ENCODE measurements at regions not wholly inside any gene's neighbourhood (a gene's known extent, or its start where the extent isn't known, plus 50 kb on each side); places are given as distances from the start of the nearest gene placed in this dataset.

- DNase-seq (ENCODE audit: low spot score): no peak
- intact Hi-C loops (cut with DNase I): no loop called here
Observed at GRCh38 chr11:79906164-79906563, 465.3 kb upstream of the TENM4 start.

- intact Hi-C loops (cut with DNase I): no loop called here
- DNase-seq (ENCODE audit: low spot score): no peak
Observed at GRCh38 chr11:79902493-79902892, 461.7 kb upstream of the TENM4 start.

GRCh38 chr11:79897896-79898295, 457.1 kb upstream of the TENM4 start:
- intact Hi-C loops (cut with DNase I): no loop called here

GRCh38 chr11:79896258-79896657, 455.4 kb upstream of the TENM4 start:
- no peak for DNase-seq (ENCODE audit: low spot score)
- intact Hi-C loops (cut with DNase I): no loop called here

More at GRCh38 chr11:79897896-79898295, 457.1 kb upstream of the TENM4 start:
- DNase-seq (ENCODE audit: low spot score): no peak

- intact Hi-C loops (cut with DNase I): no loop called here
Observed at GRCh38 chr11:79894111-79894510, 453.3 kb upstream of the TENM4 start.

GRCh38 chr11:79890272-79890671, 449.4 kb upstream of the TENM4 start:
- no peak for DNase-seq (ENCODE audit: low spot score)

More at GRCh38 chr11:79894111-79894510, 453.3 kb upstream of the TENM4 start:
- no peak for DNase-seq (ENCODE audit: low spot score)

GRCh38 chr11:79864882-79865281, 424.1 kb upstream of the TENM4 start:
- intact Hi-C loops (cut with DNase I): no loop called here
- no peak for DNase-seq (ENCODE audit: low spot score)

More at GRCh38 chr11:79890272-79890671, 449.4 kb upstream of the TENM4 start:
- intact Hi-C loops (cut with DNase I): no loop called here

- no peak for DNase-seq (ENCODE audit: low spot score)
- intact Hi-C loops (cut with DNase I): no loop called here
Observed at GRCh38 chr11:79860336-79860735, 419.5 kb upstream of the TENM4 start.

GRCh38 chr11:79857377-79858214, 416.8 kb upstream of the TENM4 start:
- intact Hi-C loops (cut with DNase I): no loop called here
- DNase-seq (ENCODE audit: low spot score): no peak

GRCh38 chr11:79852176-79852575, 411.3 kb upstream of the TENM4 start:
- DNase-seq (ENCODE audit: low spot score): no peak
- intact Hi-C loops (cut with DNase I): no loop called here

- intact Hi-C loops (cut with DNase I): no loop called here
- no peak for DNase-seq (ENCODE audit: low spot score)
Observed at GRCh38 chr11:79845002-79845709, 404.3 kb upstream of the TENM4 start.

GRCh38 chr11:79834015-79834414, 393.2 kb upstream of the TENM4 start:
- intact Hi-C loops (cut with DNase I): no loop called here
- no peak for DNase-seq (ENCODE audit: low spot score)

GRCh38 chr11:79830446-79830845, 389.6 kb upstream of the TENM4 start:
- DNase-seq (ENCODE audit: low spot score): no peak
- intact Hi-C loops (cut with DNase I): no loop called here

- intact Hi-C loops (cut with DNase I): loop anchor here in 1 of 2 donors (5.0 kb wide), 1 partner anchor 42 kb away; no protein-coding TSS in a partner anchor
- DNase-seq (ENCODE audit: low spot score): no peak
Observed at GRCh38 chr11:79829891-79830290, 389.1 kb upstream of the TENM4 start.

GRCh38 chr11:79822766-79823165, 381.9 kb upstream of the TENM4 start:
- intact Hi-C loops (cut with DNase I): no loop called here
- no peak for DNase-seq (ENCODE audit: low spot score)

GRCh38 chr11:79813551-79813950, 372.7 kb upstream of the TENM4 start:
- no peak for DNase-seq (ENCODE audit: low spot score)
- intact Hi-C loops (cut with DNase I): no loop called here

- intact Hi-C loops (cut with DNase I): no loop called here
- no peak for DNase-seq (ENCODE audit: low spot score)
Observed at GRCh38 chr11:79809487-79809886, 368.7 kb upstream of the TENM4 start.

- intact Hi-C loops (cut with DNase I): no loop called here
- no peak for DNase-seq (ENCODE audit: low spot score)
Observed at GRCh38 chr11:79807506-79807905, 366.7 kb upstream of the TENM4 start.

GRCh38 chr11:79796704-79797103, 355.9 kb upstream of the TENM4 start:
- intact Hi-C loops (cut with DNase I): no loop called here
- DNase-seq (ENCODE audit: low spot score): no peak

GRCh38 chr11:79794484-79795393, 353.9 kb upstream of the TENM4 start:
- no peak for DNase-seq (ENCODE audit: low spot score)
- intact Hi-C loops (cut with DNase I): no loop called here
